Nephron (organoid): ENCODE measurements at regions not wholly inside any gene's neighbourhood (a gene's known extent, or its start where the extent isn't known, plus 50 kb on each side); places are given as distances from the start of the nearest gene placed in this dataset.

Source experiments
- H3K27ac Mint-ChIP-seq, 3 experiments: 2 replicates each; pipeline ENCODE4 v1.8.0; 2020; ENCODE audit warnings: mixed read lengths in 3 of 3, mild to moderate bottlenecking in 2 of 3, moderate library complexity in 1 of 3
- H3K27me3 Mint-ChIP-seq: 2 replicates; pipeline ENCODE4 v1.8.0; 2021; ENCODE audit warnings: low read depth, mild to moderate bottlenecking, moderate library complexity, mixed read lengths
- H3K36me3 Mint-ChIP-seq: 2 replicates; pipeline ENCODE4 v1.8.0; 2020; ENCODE audit warnings: low read depth, mixed read lengths
- H3K4me1 Mint-ChIP-seq: 2 replicates; pipeline ENCODE4 v1.8.0; 2020; ENCODE audit warnings: mixed read lengths
- H3K4me3 Mint-ChIP-seq, 3 experiments: 2 replicates each; pipeline ENCODE4 v1.8.0; 2020; ENCODE audit warnings: mild to moderate bottlenecking in 3 of 3, mixed read lengths in 3 of 3, moderate library complexity in 2 of 3
- H3K9me3 Mint-ChIP-seq: 2 replicates; pipeline ENCODE4 v1.8.0; 2020; ENCODE audit warnings: mixed read lengths
- CTCF ChIP-seq, 3 experiments: fragments of 200-600 bp; sonication (generic); IDR thresholded peaks; one replicate each; pipeline ENCODE4 v1.5.0; 2021; ENCODE audit warnings: antibody characterized with exemption in 3 of 3; ENCODE audit not compliant: unreplicated experiment in 3 of 3

GRCh38 chr3:26763723-26764122 is 141.2 kb downstream of the LRRC3B start:
- Mint-ChIP-seq H3K4me1 (no peaks in the 10 kb centered on the region), H3K4me3 (no peak overlapping the region), H3K27me3 (no peaks in the 10 kb centered on the region), H3K27ac (no peak overlapping the region), H3K9me3 (no peaks in the 10 kb centered on the region), H3K36me3 (no peaks in the 10 kb centered on the region)
- TF ChIP-seq CTCF (IDR thresholded peaks at IDR 0.05; ENCODE audit: unreplicated experiment in 3 of 3) = no peak

- H3K9me3 Mint-ChIP-seq = no peaks in the 10 kb centered on the region
Observed at GRCh38 chr3:26766031-26766430, 143.5 kb downstream of the LRRC3B start.

GRCh38 chr3:26768068-26768651 is 145.6 kb downstream of the LRRC3B start:
- Mint-ChIP-seq H3K9me3 (no peaks in the 10 kb centered on the region), H3K27me3 (no peaks in the 10 kb centered on the region), H3K27ac (no peak overlapping the region), H3K4me1 (peaks cover 2% of the 10 kb centered on the region), H3K36me3 (no peaks in the 10 kb centered on the region), H3K4me3 (no peak overlapping the region)
- TF ChIP-seq CTCF (IDR thresholded peaks at IDR 0.05; ENCODE audit: unreplicated experiment in 3 of 3) = no peak

More at GRCh38 chr3:26766031-26766430, 143.5 kb downstream of the LRRC3B start:
- no peaks in the 10 kb centered on the region for H3K4me1 Mint-ChIP-seq
- no peak overlapping the region for H3K4me3 Mint-ChIP-seq
- H3K36me3 Mint-ChIP-seq = no peaks in the 10 kb centered on the region
- no peaks in the 10 kb centered on the region for H3K27me3 Mint-ChIP-seq
- no peak for TF ChIP-seq CTCF (IDR thresholded peaks at IDR 0.05; ENCODE audit: unreplicated experiment in 3 of 3)
- H3K27ac Mint-ChIP-seq = no peak overlapping the region

- Mint-ChIP-seq H3K27ac (no peak overlapping the region), H3K36me3 (no peaks in the 10 kb centered on the region), H3K27me3 (no peaks in the 10 kb centered on the region), H3K9me3 (no peaks in the 10 kb centered on the region), H3K4me3 (no peak overlapping the region), H3K4me1 (no peaks in the 10 kb centered on the region)
- TF ChIP-seq CTCF (IDR thresholded peaks at IDR 0.05; ENCODE audit: unreplicated experiment in 3 of 3) = no peak
Observed at GRCh38 chr3:26799679-26800317, 177.2 kb downstream of the LRRC3B start.

- H3K9me3 Mint-ChIP-seq = peaks cover 12% of the 10 kb centered on the region
- H3K4me3 Mint-ChIP-seq = no peak overlapping the region
- H3K27ac Mint-ChIP-seq = no peak overlapping the region
- no peaks in the 10 kb centered on the region for H3K4me1 Mint-ChIP-seq
- no peaks in the 10 kb centered on the region for H3K36me3 Mint-ChIP-seq
- no peak for TF ChIP-seq CTCF (IDR thresholded peaks at IDR 0.05; ENCODE audit: unreplicated experiment in 3 of 3)
- H3K27me3 Mint-ChIP-seq = no peaks in the 10 kb centered on the region
Observed at GRCh38 chr3:26807272-26807671, 184.7 kb downstream of the LRRC3B start.

GRCh38 chr3:26825454-26825853 is 202.9 kb downstream of the LRRC3B start:
- Mint-ChIP-seq H3K9me3 (peaks cover 52% of the 10 kb centered on the region), H3K4me3 (no peak overlapping the region), H3K27ac (no peak overlapping the region), H3K36me3 (no peaks in the 10 kb centered on the region), H3K4me1 (no peaks in the 10 kb centered on the region), H3K27me3 (no peaks in the 10 kb centered on the region)
- no peak for TF ChIP-seq CTCF (IDR thresholded peaks at IDR 0.05; ENCODE audit: unreplicated experiment in 3 of 3)
